Calu3 (cell line): ENCODE measurements at regions not wholly inside any gene's neighbourhood (a gene's known extent, or its start where the extent isn't known, plus 50 kb on each side); places are given as distances from the start of the nearest gene placed in this dataset.

Experiments
- BruUV-seq: library from RNA; stranded (reverse); fragments of 400-500 nt; replicated peaks from 2 replicates; lab custom pipeline; 2021; lab: Mats Ljungman, UMichigan
- CTCF ChIA-PET: fragments of 300-600 bp; sonication (Branson Sonifier 250); formaldehyde crosslinking; loops from one replicate; lab custom pipeline; 2022; ENCODE audit warnings: antibody characterized with exemption; lab: Charles Lee
- DNase-seq: peaks from one replicate; pipeline ENCODE4 v3.0.0; 2022
- H3K27ac Mint-ChIP-seq: one replicate; pipeline ENCODE4 v1.8.0; 2022; ENCODE audit warnings: mixed read lengths; ENCODE audit not compliant: unreplicated experiment
- H3K27me3 Mint-ChIP-seq: one replicate; pipeline ENCODE4 v1.8.0; 2022; ENCODE audit warnings: mixed read lengths; ENCODE audit not compliant: unreplicated experiment
- H3K36me3 Mint-ChIP-seq: one replicate; pipeline ENCODE4 v1.8.0; 2022; ENCODE audit warnings: mild to moderate bottlenecking, moderate library complexity, mixed read lengths; ENCODE audit not compliant: insufficient read depth, unreplicated experiment
- H3K4me1 Mint-ChIP-seq: one replicate; pipeline ENCODE4 v1.8.0; 2022; ENCODE audit warnings: mild to moderate bottlenecking, low read depth, mixed read lengths; ENCODE audit not compliant: unreplicated experiment
- H3K4me3 Mint-ChIP-seq: one replicate; pipeline ENCODE4 v1.8.0; 2022; ENCODE audit warnings: mild to moderate bottlenecking, low read depth, moderate library complexity, mixed read lengths; ENCODE audit not compliant: unreplicated experiment
- H3K9me3 Mint-ChIP-seq: one replicate; pipeline ENCODE4 v1.8.0; 2022; ENCODE audit warnings: low read depth, mixed read lengths; ENCODE audit not compliant: unreplicated experiment
- intact Hi-C: fragments of 100-400 bp; cut with micrococcal nuclease; formaldehyde crosslinking; loops from one replicate; pipeline ENCODE4 v1.10.0; 2022; ENCODE audit not compliant: unreplicated experiment
- TF ChIP-seq, protein P1 (sequence below): fragments of 200-600 bp; IDR thresholded peaks from one replicate; pipeline ENCODE4 v1.8.0; 2022; ENCODE audit warnings: antibody characterized with exemption; ENCODE audit not compliant: unreplicated experiment

DNA sequence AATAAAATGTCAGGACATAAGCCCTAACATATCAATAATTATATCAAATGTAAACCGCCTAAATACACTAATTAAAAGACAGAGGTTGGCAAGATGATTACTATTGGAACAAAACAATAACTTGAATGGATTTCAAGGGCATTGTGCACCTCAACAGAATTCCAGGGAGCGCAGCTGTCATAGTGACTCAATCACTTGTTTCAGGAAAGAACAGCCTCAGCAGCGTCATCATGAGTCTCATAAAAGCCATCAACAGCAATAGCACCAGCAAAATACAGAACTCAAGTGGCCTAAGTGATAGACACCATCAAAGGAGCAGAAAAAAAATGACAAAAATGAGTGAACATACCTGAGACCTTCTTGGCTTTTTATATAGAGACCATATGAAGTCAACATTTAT is 632.7 kb upstream of the NR5A2 start:
- Mint-ChIP-seq H3K27ac (no peak overlapping the region), H3K4me1 (no peaks in the 10 kb centered on the region), H3K36me3 (no peaks in the 10 kb centered on the region), H3K4me3 (no peak overlapping the region), H3K27me3 (no peaks in the 10 kb centered on the region), H3K9me3 (peaks cover 8% of the 10 kb centered on the region)
- no peak for DNase-seq
- BruUV-seq: no TSS peak
- TF ChIP-seq, protein P1, sequence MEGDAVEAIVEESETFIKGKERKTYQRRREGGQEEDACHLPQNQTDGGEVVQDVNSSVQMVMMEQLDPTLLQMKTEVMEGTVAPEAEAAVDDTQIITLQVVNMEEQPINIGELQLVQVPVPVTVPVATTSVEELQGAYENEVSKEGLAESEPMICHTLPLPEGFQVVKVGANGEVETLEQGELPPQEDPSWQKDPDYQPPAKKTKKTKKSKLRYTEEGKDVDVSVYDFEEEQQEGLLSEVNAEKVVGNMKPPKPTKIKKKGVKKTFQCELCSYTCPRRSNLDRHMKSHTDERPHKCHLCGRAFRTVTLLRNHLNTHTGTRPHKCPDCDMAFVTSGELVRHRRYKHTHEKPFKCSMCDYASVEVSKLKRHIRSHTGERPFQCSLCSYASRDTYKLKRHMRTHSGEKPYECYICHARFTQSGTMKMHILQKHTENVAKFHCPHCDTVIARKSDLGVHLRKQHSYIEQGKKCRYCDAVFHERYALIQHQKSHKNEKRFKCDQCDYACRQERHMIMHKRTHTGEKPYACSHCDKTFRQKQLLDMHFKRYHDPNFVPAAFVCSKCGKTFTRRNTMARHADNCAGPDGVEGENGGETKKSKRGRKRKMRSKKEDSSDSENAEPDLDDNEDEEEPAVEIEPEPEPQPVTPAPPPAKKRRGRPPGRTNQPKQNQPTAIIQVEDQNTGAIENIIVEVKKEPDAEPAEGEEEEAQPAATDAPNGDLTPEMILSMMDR: no peak
- CTCF ChIA-PET: no interaction called here
- intact Hi-C loops: no loop called here

DNA sequence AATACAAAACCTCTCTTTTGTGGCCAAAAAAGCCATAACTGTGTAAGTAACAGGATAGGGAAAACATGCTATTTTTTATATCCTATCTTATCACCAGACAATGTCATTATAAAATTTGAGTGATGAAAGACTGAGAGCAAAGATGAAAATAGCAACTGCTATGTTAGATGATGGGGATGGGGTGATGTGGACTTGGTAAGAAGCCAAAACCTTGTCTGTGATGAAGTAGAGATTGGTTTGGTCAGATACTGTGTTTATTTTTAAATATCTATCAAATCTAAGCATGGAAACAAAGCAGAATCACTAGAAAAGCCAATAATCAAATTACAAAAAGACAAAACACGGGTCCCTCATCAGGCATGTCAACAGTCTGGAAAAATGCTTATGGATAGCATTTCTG is 631.1 kb upstream of the NR5A2 start:
- intact Hi-C loops: no loop called here
- no peak overlapping the region for H3K4me3 Mint-ChIP-seq
- H3K4me1 Mint-ChIP-seq: no peaks in the 10 kb centered on the region
- H3K36me3 Mint-ChIP-seq: no peaks in the 10 kb centered on the region
- BruUV-seq: no TSS peak
- H3K27me3 Mint-ChIP-seq: no peaks in the 10 kb centered on the region
- H3K27ac Mint-ChIP-seq: no peak overlapping the region
- TF ChIP-seq, protein P1: no peak
- CTCF ChIA-PET: no interaction called here
- H3K9me3 Mint-ChIP-seq: peaks cover 5% of the 10 kb centered on the region
- no peak for DNase-seq

DNA sequence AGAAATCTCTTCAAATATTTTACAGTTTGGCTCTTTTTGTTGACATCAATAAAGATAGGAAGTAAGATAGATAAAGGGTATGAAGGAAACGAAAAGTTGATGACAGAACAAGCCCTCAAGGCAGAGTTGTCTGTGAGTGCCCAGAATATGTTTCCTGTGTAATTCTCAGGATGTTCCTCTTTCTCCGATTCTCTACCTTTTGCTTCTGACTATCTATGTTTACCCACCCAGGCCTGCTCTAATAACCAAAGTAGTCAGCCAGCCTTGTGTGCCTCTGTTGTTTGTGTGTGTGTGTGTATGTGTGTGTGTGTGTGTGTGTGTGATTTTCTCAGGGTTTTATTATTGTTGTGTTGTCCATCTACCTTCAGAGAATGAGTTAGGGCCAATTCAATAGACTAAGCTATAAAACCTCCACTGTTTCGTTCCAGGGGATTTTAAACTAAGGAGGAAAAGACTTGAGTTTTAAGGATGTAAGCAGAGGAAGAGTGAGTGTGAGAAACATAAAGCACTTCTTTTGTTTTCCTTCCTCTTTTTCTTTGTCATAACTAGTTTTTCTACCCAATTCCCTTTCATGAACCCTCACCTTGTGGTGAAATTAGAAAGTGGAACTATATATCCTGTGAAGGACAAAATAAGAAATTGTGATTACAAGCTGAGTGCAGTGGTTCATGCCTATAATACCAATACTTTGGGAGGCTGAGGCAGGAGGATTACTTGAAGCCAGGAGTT is 627.4 kb upstream of the NR5A2 start:
- no peaks in the 10 kb centered on the region for H3K27me3 Mint-ChIP-seq
- no peak overlapping the region for H3K27ac Mint-ChIP-seq
- DNase-seq: no peak
- intact Hi-C loops: no loop called here
- H3K36me3 Mint-ChIP-seq: no peaks in the 10 kb centered on the region
- no peaks in the 10 kb centered on the region for H3K9me3 Mint-ChIP-seq
- BruUV-seq: no TSS peak
- H3K4me1 Mint-ChIP-seq: no peaks in the 10 kb centered on the region
- TF ChIP-seq, protein P1: no peak
- CTCF ChIA-PET: no interaction called here
- H3K4me3 Mint-ChIP-seq: no peak overlapping the region

DNA sequence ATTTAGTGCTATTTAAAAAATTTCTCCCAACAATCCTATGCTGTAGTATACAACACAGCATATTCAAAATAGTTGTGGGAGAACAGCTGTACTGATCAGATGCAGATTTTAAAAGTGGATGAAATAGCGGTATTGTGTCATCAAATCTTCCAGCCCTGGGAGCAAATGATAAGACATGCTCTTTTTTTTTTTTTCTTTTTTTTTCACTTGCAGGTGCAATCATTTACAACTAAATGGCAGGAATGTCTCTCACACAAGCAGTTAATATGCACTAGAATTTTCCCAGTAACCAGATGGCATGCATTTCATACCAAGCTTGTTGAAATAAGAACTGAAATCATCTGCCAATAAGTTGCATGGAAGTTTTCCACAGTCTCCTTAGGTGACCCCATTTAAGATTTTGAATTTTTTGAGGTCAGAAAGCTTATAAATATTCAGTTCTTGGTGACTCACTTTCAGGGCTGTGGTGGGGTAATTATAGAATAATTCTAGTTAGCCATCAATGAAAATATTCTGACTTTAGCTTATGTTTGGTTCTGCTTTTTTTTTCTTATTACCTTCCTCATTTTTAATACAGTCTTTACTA is 623.9 kb upstream of the NR5A2 start:
- no TSS peak for BruUV-seq
- CTCF ChIA-PET: interaction anchor here (0.6 kb wide), 1 partner anchor 196 kb away, joined by 3 read pairs; no protein-coding TSS in a partner anchor

More for the DNA sequence above, 623.9 kb upstream of the NR5A2 start:
- no peaks in the 10 kb centered on the region for H3K4me1 Mint-ChIP-seq
- TF ChIP-seq, protein P1: no peak
- no peaks in the 10 kb centered on the region for H3K36me3 Mint-ChIP-seq
- no peaks in the 10 kb centered on the region for H3K27me3 Mint-ChIP-seq
- no peaks in the 10 kb centered on the region for H3K9me3 Mint-ChIP-seq
- no peak for DNase-seq
- H3K4me3 Mint-ChIP-seq: no peak overlapping the region
- H3K27ac Mint-ChIP-seq: no peak overlapping the region
- intact Hi-C loops: no loop called here
